ENCODE measurements at regions not wholly inside any gene's neighbourhood (a gene's known extent, or its start where the extent isn't known, plus 50 kb on each side); places are given as distances from the start of the nearest gene placed in this dataset.
A peak's percentile ranks its signal among the peaks of the same experiment; 100 is the strongest.
"Not testable (repeated sequence)": the region's sequence is repeated elsewhere in the genome, so short reads cannot be mapped to it uniquely, and the experiment has no call there.

GRCh38 chr9:110028676-110029075 is 179.3 kb downstream of the C9orf152 start:
- DNase-seq: no peak

- no peak for DNase-seq
Observed at GRCh38 chr9:110029429-110029955, 178.5 kb downstream of the C9orf152 start.

GRCh38 chr9:110029956-110030480 is 177.9 kb downstream of the C9orf152 start:
- DNase-seq: no peak

GRCh38 chr9:110030632-110031031 is 177.3 kb downstream of the C9orf152 start:
- no peak for DNase-seq

GRCh38 chr9:110031511-110032173 is 176.3 kb downstream of the C9orf152 start:
- no peak for DNase-seq

GRCh38 chr9:110032532-110032931 is 175.4 kb downstream of the C9orf152 start:
- DNase-seq: not testable (repeated sequence)

GRCh38 chr9:110033869-110034268 is 174.1 kb downstream of the C9orf152 start:
- DNase-seq: no peak

- no peak for DNase-seq
Observed at GRCh38 chr9:110036286-110036685, 171.7 kb downstream of the C9orf152 start.

- DNase-seq: no peak
Observed at GRCh38 chr9:110040788-110041187, 167.2 kb downstream of the C9orf152 start.

GRCh38 chr9:110041452-110041851 is 166.5 kb downstream of the C9orf152 start:
- DNase-seq: no peak

- DNase-seq: no peak
Observed at GRCh38 chr9:110047232-110047954, 160.6 kb downstream of the C9orf152 start.

- DNase-seq: peak; percentile 1
Observed at GRCh38 chr9:110047955-110048402, 160.0 kb downstream of the C9orf152 start.

- peak; percentile 62 for DNase-seq
Observed at GRCh38 chr9:110048403-110048975, 159.5 kb downstream of the C9orf152 start.

GRCh38 chr9:110048976-110049698 is 158.8 kb downstream of the C9orf152 start:
- DNase-seq: no peak

GRCh38 chr9:110049699-110050450 is 158.1 kb downstream of the C9orf152 start:
- peak; percentile 2 for DNase-seq

- DNase-seq: no peak
Observed at GRCh38 chr9:110050925-110051355, 157.0 kb downstream of the C9orf152 start.

GRCh38 chr9:110056062-110056461 is 151.9 kb downstream of the C9orf152 start:
- no peak for DNase-seq

- DNase-seq: peak; percentile 44
Observed at GRCh38 chr9:110058304-110058953, 149.5 kb downstream of the C9orf152 start.

GRCh38 chr9:110059461-110059860 is 148.5 kb downstream of the C9orf152 start:
- no peak for DNase-seq

- DNase-seq: no peak
Observed at GRCh38 chr9:110064803-110065202, 143.2 kb downstream of the C9orf152 start.

- DNase-seq: no peak
Observed at GRCh38 chr9:110065532-110065931, 142.4 kb downstream of the C9orf152 start.

All from T-helper 9 cell (primary cell).